UCSD-AML1 (cell line): ENCODE measurements at regions not wholly inside any gene's neighbourhood (a gene's known extent, or its start where the extent isn't known, plus 50 kb on each side); places are given as distances from the start of the nearest gene placed in this dataset.
"Not testable (repeated sequence)": the region's sequence is repeated elsewhere in the genome, so short reads cannot be mapped to it uniquely, and the experiment has no call there.

Source experiments
- DNase-seq: peaks from one replicate; lab custom pipeline; 2025; ENCODE audit not compliant: unreplicated experiment; lab: John Stamatoyannopoulos, UW

- DNase-seq: no peak
These were observed 369.1 kb downstream of the C16orf95 start for GRCh38 chr16:86948046-86948445.

- no peak for DNase-seq
These were observed 368.1 kb downstream of the C16orf95 start for GRCh38 chr16:86949116-86949515.

GRCh38 chr16:86949630-86950029, 367.6 kb downstream of the C16orf95 start:
- DNase-seq: no peak

- DNase-seq: no peak
These were observed 366.0 kb downstream of the C16orf95 start for GRCh38 chr16:86951041-86951822.

GRCh38 chr16:86951831-86952598, 365.2 kb downstream of the C16orf95 start:
- no peak for DNase-seq

- DNase-seq: no peak
These were observed 364.4 kb downstream of the C16orf95 start for GRCh38 chr16:86952769-86953168.

- DNase-seq: no peak
These were observed 363.4 kb downstream of the C16orf95 start for GRCh38 chr16:86953631-86954391.

- DNase-seq: no peak
These were observed 361.9 kb downstream of the C16orf95 start for GRCh38 chr16:86955136-86955855.

- DNase-seq: no peak
These were observed 360.8 kb downstream of the C16orf95 start for GRCh38 chr16:86956437-86956836.

GRCh38 chr16:86957662-86958198, 359.5 kb downstream of the C16orf95 start:
- not testable (repeated sequence) for DNase-seq

- DNase-seq: no peak
These were observed 358.8 kb downstream of the C16orf95 start for GRCh38 chr16:86958423-86958822.

GRCh38 chr16:86959091-86959651, 358.0 kb downstream of the C16orf95 start:
- no peak for DNase-seq

- DNase-seq: no peak
These were observed 357.5 kb downstream of the C16orf95 start for GRCh38 chr16:86959729-86960128.

- DNase-seq: no peak
These were observed 356.9 kb downstream of the C16orf95 start for GRCh38 chr16:86960266-86960665.

- no peak for DNase-seq
These were observed 356.0 kb downstream of the C16orf95 start for GRCh38 chr16:86961171-86961601.

GRCh38 chr16:86962259-86962658, 354.9 kb downstream of the C16orf95 start:
- no peak for DNase-seq

- DNase-seq: no peak
These were observed 354.3 kb downstream of the C16orf95 start for GRCh38 chr16:86962913-86963312.

GRCh38 chr16:86963600-86964575, 353.3 kb downstream of the C16orf95 start:
- no peak for DNase-seq

- no peak for DNase-seq
These were observed 352.4 kb downstream of the C16orf95 start for GRCh38 chr16:86964796-86965241.
